Activated naive CD8-positive, alpha-beta T cell treated with anti-CD3 and anti-CD28 coated beads, Interleukin-2, amount 10 ng/mL, durations not matched to agents 7 days and 5 days (primary cell): ENCODE measurements at regions not wholly inside any gene's neighbourhood (a gene's known extent, or its start where the extent isn't known, plus 50 kb on each side); places are given as distances from the start of the nearest gene placed in this dataset.

Experiments
- ATAC-seq: fragments of 150-1000 bp; cut with Tn5 transposase; one replicate; pipeline ENCODE4 v1.10.0; 2021; ENCODE audit warnings: low read depth, moderate library complexity
- POLR2A ChIA-PET: fragments of 350-600 bp; sonication (Branson Sonifier 250); formaldehyde crosslinking; loops from one replicate; lab custom pipeline; 2021; ENCODE audit warnings: antibody characterized with exemption; lab: Charles Lee
- DNase-seq: peaks from one replicate; pipeline ENCODE4 v3.0.0; 2021
- H3K27ac Mint-ChIP-seq: one replicate; pipeline ENCODE4 v1.8.0; 2022; ENCODE audit warnings: mild to moderate bottlenecking, mixed read lengths
- H3K27me3 Mint-ChIP-seq: one replicate; pipeline ENCODE4 v1.8.0; 2022; ENCODE audit warnings: mild to moderate bottlenecking, moderate library complexity, mixed read lengths
- H3K36me3 Mint-ChIP-seq: one replicate; pipeline ENCODE4 v1.8.0; 2021; ENCODE audit warnings: mild to moderate bottlenecking, mixed read lengths
- H3K4me1 Mint-ChIP-seq: one replicate; pipeline ENCODE4 v1.8.0; 2021; ENCODE audit warnings: mixed read lengths
- H3K4me3 Mint-ChIP-seq: one replicate; pipeline ENCODE4 v1.8.0; 2022; ENCODE audit warnings: mild to moderate bottlenecking, moderate library complexity, mixed read lengths
- H3K9me3 Mint-ChIP-seq: one replicate; pipeline ENCODE4 v1.8.0; 2021; ENCODE audit warnings: mixed read lengths

- H3K36me3 Mint-ChIP-seq: no peaks in the 10 kb centered on the region
- DNase-seq (no peak), ATAC-seq (no peak)
- POLR2A ChIA-PET: no interaction called here
- H3K4me1 Mint-ChIP-seq: no peaks in the 10 kb centered on the region
- H3K27me3 Mint-ChIP-seq: peaks cover 8% of the 10 kb centered on the region
- H3K9me3 Mint-ChIP-seq: peaks cover 6% of the 10 kb centered on the region
- no peak overlapping the region for H3K4me3 Mint-ChIP-seq
- no peak overlapping the region for H3K27ac Mint-ChIP-seq
Observed at GRCh38 chr4:100130964-100131363, 59.3 kb downstream of the DDIT4L start.

GRCh38 chr4:100130491-100130890, 59.8 kb downstream of the DDIT4L start:
- POLR2A ChIA-PET: no interaction called here
- no peak for DNase-seq
- no peaks in the 10 kb centered on the region for H3K36me3 Mint-ChIP-seq

GRCh38 chr4:100129774-100130173, 60.5 kb downstream of the DDIT4L start:
- Mint-ChIP-seq H3K4me1 (no peaks in the 10 kb centered on the region), H3K27ac (no peak overlapping the region), H3K4me3 (no peak overlapping the region), H3K9me3 (peaks cover 8% of the 10 kb centered on the region), H3K36me3 (no peaks in the 10 kb centered on the region), H3K27me3 (peaks cover 8% of the 10 kb centered on the region)
- POLR2A ChIA-PET: no interaction called here
- DNase-seq (no peak), ATAC-seq (no peak)

More at GRCh38 chr4:100130491-100130890, 59.8 kb downstream of the DDIT4L start:
- H3K4me3 Mint-ChIP-seq: no peak overlapping the region
- H3K27me3 Mint-ChIP-seq: peaks cover 8% of the 10 kb centered on the region
- peaks cover 6% of the 10 kb centered on the region for H3K9me3 Mint-ChIP-seq
- no peak for ATAC-seq
- H3K27ac Mint-ChIP-seq: no peak overlapping the region
- no peaks in the 10 kb centered on the region for H3K4me1 Mint-ChIP-seq

- DNase-seq (no peak), ATAC-seq (no peak)
- H3K36me3 Mint-ChIP-seq: no peaks in the 10 kb centered on the region
- H3K27ac Mint-ChIP-seq: no peak overlapping the region
- H3K4me1 Mint-ChIP-seq: no peaks in the 10 kb centered on the region
- POLR2A ChIA-PET: no interaction called here
- peaks cover 8% of the 10 kb centered on the region for H3K27me3 Mint-ChIP-seq
- no peak overlapping the region for H3K4me3 Mint-ChIP-seq
- H3K9me3 Mint-ChIP-seq: peaks cover 9% of the 10 kb centered on the region
Observed at GRCh38 chr4:100128338-100128737, 61.9 kb downstream of the DDIT4L start.

DNA sequence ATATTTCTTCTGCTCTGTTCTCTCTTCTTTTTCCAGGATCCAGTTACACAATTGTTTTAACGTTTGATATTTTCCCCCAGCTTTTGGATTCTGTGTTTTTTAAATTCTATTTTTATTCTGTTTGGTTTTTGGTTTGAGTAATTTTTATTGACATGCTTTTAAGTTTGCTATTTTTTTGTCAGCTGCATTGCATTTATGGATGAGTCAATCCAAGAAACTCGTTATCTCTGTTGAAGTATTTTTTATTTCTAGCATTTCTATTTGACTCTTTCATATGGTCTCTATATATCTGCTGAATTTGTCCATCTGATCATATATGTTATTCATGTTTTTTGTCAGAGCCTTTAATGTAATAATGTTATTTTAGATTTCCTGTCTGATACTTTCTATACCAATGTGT, 65.6 kb downstream of the DDIT4L start:
- no peak overlapping the region for H3K4me3 Mint-ChIP-seq
- peaks cover 18% of the 10 kb centered on the region for H3K27me3 Mint-ChIP-seq
- DNase-seq (no peak), ATAC-seq (no peak)
- H3K27ac Mint-ChIP-seq: no peak overlapping the region
- H3K9me3 Mint-ChIP-seq: peaks cover 9% of the 10 kb centered on the region
- no peaks in the 10 kb centered on the region for H3K36me3 Mint-ChIP-seq
- POLR2A ChIA-PET: no interaction called here
- no peaks in the 10 kb centered on the region for H3K4me1 Mint-ChIP-seq

- no peak overlapping the region for H3K4me3 Mint-ChIP-seq
- H3K27me3 Mint-ChIP-seq: peaks cover 14% of the 10 kb centered on the region
- H3K36me3 Mint-ChIP-seq: peaks cover 2% of the 10 kb centered on the region
- DNase-seq (no peak), ATAC-seq (no peak)
- POLR2A ChIA-PET: no interaction called here
- H3K4me1 Mint-ChIP-seq: peaks cover 4% of the 10 kb centered on the region
- H3K27ac Mint-ChIP-seq: no peak overlapping the region
- H3K9me3 Mint-ChIP-seq: no peaks in the 10 kb centered on the region
Observed at GRCh38 chr4:100118181-100118580, 72.1 kb downstream of the DDIT4L start.

- DNase-seq: no peak
- POLR2A ChIA-PET: no interaction called here
- Mint-ChIP-seq H3K27ac (no peak overlapping the region), H3K4me1 (peaks cover 4% of the 10 kb centered on the region), H3K4me3 (no peak overlapping the region), H3K9me3 (no peaks in the 10 kb centered on the region), H3K27me3 (peaks cover 14% of the 10 kb centered on the region), H3K36me3 (peaks cover 2% of the 10 kb centered on the region)
- no peak for ATAC-seq
Observed at GRCh38 chr4:100117750-100118149, 72.5 kb downstream of the DDIT4L start.

DNA sequence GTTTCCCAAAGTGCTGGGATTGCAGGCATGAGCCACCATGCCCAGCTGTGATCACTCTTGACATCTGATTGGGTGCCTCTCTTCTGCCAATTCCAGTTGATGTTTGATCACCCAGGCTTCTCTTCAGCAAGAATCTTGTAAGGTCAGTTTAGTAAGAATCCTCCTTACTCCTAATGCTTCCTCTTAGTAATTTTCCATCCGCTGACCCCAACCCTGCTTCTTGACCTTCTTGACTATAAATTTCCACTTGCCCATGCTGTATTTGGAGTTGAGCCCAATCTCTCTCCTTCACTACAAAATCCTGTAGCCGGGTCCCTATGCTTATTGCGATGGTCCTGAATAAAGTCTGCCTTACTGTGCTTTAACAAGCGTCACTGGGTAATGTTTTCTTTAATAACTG, 75.4 kb downstream of the DDIT4L start:
- H3K36me3 Mint-ChIP-seq: peaks cover 2% of the 10 kb centered on the region
- no peak for ATAC-seq
- POLR2A ChIA-PET: no interaction called here
- peaks cover 5% of the 10 kb centered on the region for H3K27me3 Mint-ChIP-seq
- peaks cover 4% of the 10 kb centered on the region for H3K4me1 Mint-ChIP-seq
- no peak overlapping the region for H3K4me3 Mint-ChIP-seq
- no peak overlapping the region for H3K27ac Mint-ChIP-seq
- no peaks in the 10 kb centered on the region for H3K9me3 Mint-ChIP-seq
- no peak for DNase-seq

- Mint-ChIP-seq H3K36me3 (peaks cover 4% of the 10 kb centered on the region), H3K27me3 (peaks cover 4% of the 10 kb centered on the region), H3K27ac (no peak overlapping the region), H3K9me3 (no peaks in the 10 kb centered on the region), H3K4me3 (no peak overlapping the region), H3K4me1 (peaks cover 6% of the 10 kb centered on the region)
- ATAC-seq (no peak), DNase-seq (no peak)
- POLR2A ChIA-PET: no interaction called here
Observed at GRCh38 chr4:100113732-100114131, 76.5 kb downstream of the DDIT4L start.

DNA sequence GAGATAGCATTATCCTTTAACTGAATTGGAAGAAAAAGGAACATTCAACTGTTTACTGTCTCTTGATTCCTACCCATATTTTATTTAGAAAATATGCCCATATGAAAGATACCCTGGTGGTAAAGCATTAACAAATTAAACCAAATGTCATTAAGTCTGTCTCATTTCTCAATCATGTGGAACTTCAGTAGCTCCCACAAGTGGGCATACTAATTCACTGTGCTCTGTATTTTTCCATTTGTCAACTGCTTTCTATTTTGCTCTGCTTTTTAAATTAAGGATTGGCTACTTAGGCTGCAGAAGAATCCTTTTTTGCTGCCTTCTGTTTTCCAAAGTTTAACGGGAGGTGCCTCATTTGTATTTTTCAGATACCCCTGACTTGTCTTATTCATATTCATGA, 77.2 kb downstream of the DDIT4L start:
- no peaks in the 10 kb centered on the region for H3K9me3 Mint-ChIP-seq
- no peak for ATAC-seq
- H3K36me3 Mint-ChIP-seq: peaks cover 4% of the 10 kb centered on the region
- POLR2A ChIA-PET: no interaction called here
- H3K27me3 Mint-ChIP-seq: peaks cover 4% of the 10 kb centered on the region
- no peak for DNase-seq
- no peak overlapping the region for H3K27ac Mint-ChIP-seq
- H3K4me1 Mint-ChIP-seq: peaks cover 6% of the 10 kb centered on the region
- no peak overlapping the region for H3K4me3 Mint-ChIP-seq

DNA sequence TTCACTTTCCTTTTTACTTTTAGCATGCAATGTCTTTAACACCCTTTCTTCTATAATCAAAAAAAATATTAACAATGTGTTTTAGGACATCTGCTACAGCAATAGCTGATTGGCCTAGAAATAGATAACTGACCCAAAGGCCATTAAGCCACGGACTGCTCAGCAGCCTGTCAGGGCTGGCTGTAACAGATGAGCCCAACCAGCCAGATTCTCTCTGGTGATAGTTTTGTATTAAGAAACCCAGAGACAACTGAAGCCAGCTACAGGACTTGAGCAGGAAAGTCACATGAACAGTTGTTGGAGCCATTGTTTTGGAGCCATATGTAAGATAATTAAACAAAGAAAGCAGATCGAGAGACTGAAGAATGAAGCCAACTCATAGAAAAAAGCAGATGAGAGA, 80.3 kb downstream of the DDIT4L start:
- Mint-ChIP-seq H3K27ac (no peak overlapping the region), H3K4me1 (peaks cover 21% of the 10 kb centered on the region), H3K9me3 (no peaks in the 10 kb centered on the region), H3K27me3 (peaks cover 2% of the 10 kb centered on the region), H3K36me3 (peaks cover 4% of the 10 kb centered on the region), H3K4me3 (no peak overlapping the region)
- POLR2A ChIA-PET: no interaction called here
- no peak for ATAC-seq
- no peak for DNase-seq

GRCh38 chr4:100108869-100109268, 81.4 kb downstream of the DDIT4L start:
- Mint-ChIP-seq H3K27ac (no peak overlapping the region), H3K4me1 (peaks cover 26% of the 10 kb centered on the region), H3K4me3 (no peak overlapping the region), H3K36me3 (peaks cover 4% of the 10 kb centered on the region), H3K27me3 (no peaks in the 10 kb centered on the region), H3K9me3 (no peaks in the 10 kb centered on the region)
- POLR2A ChIA-PET: no interaction called here
- ATAC-seq (no peak), DNase-seq (no peak)

DNA sequence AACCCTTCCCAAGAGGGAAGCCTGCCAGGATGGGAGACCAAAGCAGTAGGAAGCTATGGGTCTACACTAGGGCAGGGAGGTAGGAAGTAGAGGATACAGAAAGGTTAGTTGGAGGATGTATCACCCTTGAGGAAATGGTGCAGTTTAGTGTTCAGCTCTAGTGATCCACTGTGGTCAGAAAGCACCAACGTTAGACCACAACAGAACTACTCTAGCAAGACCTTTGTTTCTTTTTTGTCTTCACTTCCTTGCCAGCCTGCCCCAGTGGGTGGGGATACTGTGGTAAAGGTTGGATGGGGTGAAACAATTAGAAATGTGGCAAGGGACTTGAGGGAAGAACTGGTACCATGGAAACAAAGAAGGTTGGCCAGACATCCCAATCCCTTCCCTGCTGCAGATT, 83.3 kb downstream of the DDIT4L start:
- H3K4me1 Mint-ChIP-seq: peaks cover 27% of the 10 kb centered on the region
- peak overlapping the region; percentile 66 for H3K4me3 Mint-ChIP-seq
- no peaks in the 10 kb centered on the region for H3K27me3 Mint-ChIP-seq
- peaks cover 3% of the 10 kb centered on the region for H3K9me3 Mint-ChIP-seq
- H3K36me3 Mint-ChIP-seq: peaks cover 2% of the 10 kb centered on the region
- POLR2A ChIA-PET: interaction anchor here (0.8 to 1.6 kb wide), 2 partner anchors 13 to 81 kb away, joined by 3 to 5 read pairs; no protein-coding TSS in a partner anchor
- DNase-seq (peak; percentile 37), ATAC-seq (peak; percentile 98)
- peak overlapping the region; percentile 81 for H3K27ac Mint-ChIP-seq

DNA sequence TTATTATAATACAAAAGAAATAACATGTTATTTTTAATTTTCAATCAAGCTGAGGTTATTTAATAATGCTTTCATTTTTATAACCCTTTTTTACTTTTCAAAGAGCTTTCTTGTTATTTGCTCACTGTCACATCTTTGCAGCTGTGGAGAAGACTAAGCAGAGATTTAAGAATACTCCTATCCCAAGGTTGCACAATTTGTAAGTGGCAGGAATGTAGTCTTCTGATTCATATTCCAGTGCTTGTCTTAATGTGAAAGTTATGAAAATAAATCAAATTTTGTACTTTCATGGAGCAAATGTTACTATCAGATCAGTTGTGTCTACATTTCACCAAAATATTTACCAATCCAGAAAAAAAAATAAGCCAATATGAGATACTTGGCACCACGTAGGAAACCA, 86.6 kb downstream of the DDIT4L start:
- DNase-seq: no peak
- H3K27me3 Mint-ChIP-seq: no peaks in the 10 kb centered on the region
- no peak overlapping the region for H3K27ac Mint-ChIP-seq
- H3K4me3 Mint-ChIP-seq: no peak overlapping the region
- H3K36me3 Mint-ChIP-seq: no peaks in the 10 kb centered on the region
- POLR2A ChIA-PET: no interaction called here
- ATAC-seq: no peak
- peaks cover 3% of the 10 kb centered on the region for H3K9me3 Mint-ChIP-seq
- peaks cover 41% of the 10 kb centered on the region for H3K4me1 Mint-ChIP-seq

DNA sequence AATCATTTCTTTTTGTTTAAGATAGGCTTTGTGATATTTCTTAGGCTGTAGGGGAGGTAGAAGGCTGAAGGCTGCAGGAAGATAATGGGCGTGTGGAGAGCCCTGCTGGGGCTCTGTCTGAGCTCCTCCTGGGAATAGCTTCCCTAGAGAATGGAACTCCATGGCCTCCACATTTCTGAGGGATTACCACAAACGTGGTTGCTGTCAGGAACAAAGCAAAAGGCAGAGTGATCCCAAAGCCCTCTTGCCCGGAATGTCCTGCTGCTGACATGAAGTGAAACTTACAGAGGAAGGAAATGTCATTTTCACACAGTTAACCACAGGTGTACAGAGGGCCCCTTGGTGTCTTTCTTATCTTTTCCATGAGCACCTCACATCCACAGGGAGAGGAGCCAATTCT, 89.3 kb downstream of the DDIT4L start:
- H3K27me3 Mint-ChIP-seq: no peaks in the 10 kb centered on the region
- POLR2A ChIA-PET: no interaction called here
- no peak for DNase-seq
- H3K9me3 Mint-ChIP-seq: peaks cover 3% of the 10 kb centered on the region
- no peaks in the 10 kb centered on the region for H3K36me3 Mint-ChIP-seq
- peaks cover 35% of the 10 kb centered on the region for H3K4me1 Mint-ChIP-seq
- peak overlapping the region; percentile 52 for H3K4me3 Mint-ChIP-seq
- peak; percentile 66 for ATAC-seq
- H3K27ac Mint-ChIP-seq: no peak overlapping the region
